GM21737 (cell line): ENCODE measurements at regions not wholly inside any gene's neighbourhood (a gene's known extent, or its start where the extent isn't known, plus 50 kb on each side); places are given as distances from the start of the nearest gene placed in this dataset.
"Not testable (repeated sequence)": the region's sequence is repeated elsewhere in the genome, so short reads cannot be mapped to it uniquely, and the experiment has no call there.

ENCODE experiments used
- ATAC-seq: cut with Tn5 transposase; IDR thresholded peaks from one replicate; pipeline ENCODE4 v1.9.1; 2021; ENCODE audit warnings: mild to moderate bottlenecking, moderate library complexity; ENCODE audit not compliant: unreplicated experiment

- ATAC-seq = no peak
These were observed 474.0 kb downstream of the TFAP2B start for GRCh38 chr6:51292659-51293058.

GRCh38 chr6:51299621-51300380, 481.1 kb downstream of the TFAP2B start:
- no peak for ATAC-seq

GRCh38 chr6:51300510-51300909, 481.8 kb downstream of the TFAP2B start:
- no peak for ATAC-seq

GRCh38 chr6:51301962-51302361, 483.3 kb downstream of the TFAP2B start:
- no peak for ATAC-seq

- ATAC-seq = no peak
These were observed 483.8 kb downstream of the TFAP2B start for GRCh38 chr6:51302431-51302830.

- no peak for ATAC-seq
These were observed 484.7 kb downstream of the TFAP2B start for GRCh38 chr6:51303338-51303737.

GRCh38 chr6:51314965-51315364, 496.3 kb downstream of the TFAP2B start:
- ATAC-seq = no peak

- ATAC-seq = no peak
These were observed 500.0 kb downstream of the TFAP2B start for GRCh38 chr6:51318674-51319073.

GRCh38 chr6:51321477-51321876, 502.8 kb downstream of the TFAP2B start:
- not testable (repeated sequence) for ATAC-seq

GRCh38 chr6:51322505-51322904, 503.8 kb downstream of the TFAP2B start:
- no peak for ATAC-seq

- no peak for ATAC-seq
These were observed 504.4 kb downstream of the TFAP2B start for GRCh38 chr6:51323056-51323455.

- ATAC-seq = no peak
These were observed 512.3 kb downstream of the TFAP2B start for GRCh38 chr6:51330971-51331370.

GRCh38 chr6:51335543-51335942, 516.9 kb downstream of the TFAP2B start:
- no peak for ATAC-seq

GRCh38 chr6:51336185-51336584, 517.5 kb downstream of the TFAP2B start:
- no peak for ATAC-seq

GRCh38 chr6:51337277-51337676, 518.6 kb downstream of the TFAP2B start:
- ATAC-seq = no peak

GRCh38 chr6:51339108-51339507, 520.4 kb downstream of the TFAP2B start:
- no peak for ATAC-seq

GRCh38 chr6:51339728-51340127, 521.1 kb downstream of the TFAP2B start:
- ATAC-seq = no peak

GRCh38 chr6:51342393-51342792, 523.7 kb downstream of the TFAP2B start:
- ATAC-seq = no peak

- ATAC-seq = no peak
These were observed 531.2 kb downstream of the TFAP2B start for GRCh38 chr6:51349857-51350256.

GRCh38 chr6:51350308-51350904, 531.7 kb downstream of the TFAP2B start:
- no peak for ATAC-seq

GRCh38 chr6:51352506-51353029, 533.9 kb downstream of the TFAP2B start:
- no peak for ATAC-seq

GRCh38 chr6:51360287-51360686, 541.6 kb downstream of the TFAP2B start:
- ATAC-seq = no peak
